ENCODE measurements at regions not wholly inside any gene's neighbourhood (a gene's known extent, or its start where the extent isn't known, plus 50 kb on each side); places are given as distances from the start of the nearest gene placed in this dataset.

DNA sequence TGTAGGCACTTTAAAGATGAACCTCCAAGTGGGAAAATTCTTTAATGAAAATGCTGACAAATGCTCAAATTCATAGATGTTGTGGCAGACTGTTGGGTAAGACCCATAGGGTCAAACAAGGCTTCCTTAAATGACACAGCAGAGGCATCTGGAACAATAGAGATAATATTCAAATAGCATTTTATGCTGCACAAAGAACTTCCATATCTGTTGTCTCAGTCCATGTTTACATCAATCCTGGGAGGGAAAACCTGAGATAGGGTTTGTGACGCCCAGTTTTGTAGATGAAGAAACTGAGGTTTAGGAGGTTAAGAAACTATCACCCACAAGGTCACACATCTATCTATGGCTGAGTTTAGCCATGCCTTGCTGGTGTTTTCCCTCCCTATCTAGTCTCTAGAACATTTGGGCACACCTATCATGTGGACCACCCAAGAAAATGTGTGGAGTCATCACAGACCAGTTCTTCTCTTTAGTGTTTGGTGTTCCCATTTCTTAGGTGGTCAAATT, 106.4 kb downstream of the EHF start:
- Mint-ChIP-seq H3K9me3 (peaks cover 5 to 18% (median 11%) of the 10 kb centered on the region in 7 donors), H3K27ac (no peak overlapping the region), H3K27me3 (ENCODE audit: low read depth in 3 of 3) (peaks cover 2 to 4% (median 4%) of the 10 kb centered on the region in 3 donors), H3K4me1 (no peaks in the 10 kb centered on the region), H3K36me3 (no peaks in the 10 kb centered on the region), H3K4me3 (no peak overlapping the region)
- Histone ChIP-seq H4K20me1 (ENCODE audit: insufficient read depth, low read length) (no peaks in the 10 kb centered on the region), H3K9me3 (replicated peaks in 1 of 2; ENCODE audit: control insufficient read depth in 1 of 2, insufficient read depth in 1 of 2, low read length in 2 of 2) (peaks cover 0 to 4% of the 10 kb centered on the region in 2 donors), H3K4me3 (replicated peaks in 1 of 3; ENCODE audit: low read depth in 2 of 3, low read length in 3 of 3) (no peak overlapping the region), H3K4me1 (ENCODE audit: control insufficient read depth in 1 of 2, insufficient read depth in 2 of 2, low read length in 2 of 2) (no peaks in the 10 kb centered on the region), H3K27me3 (ENCODE audit: control insufficient read depth in 2 of 2, insufficient read depth in 2 of 2, low read length in 2 of 2) (no peaks in the 10 kb centered on the region), H3K79me2 (ENCODE audit: insufficient read depth, low read length) (no peaks in the 10 kb centered on the region), H3K4me2 (replicated peaks; ENCODE audit: extremely low read depth, low read length, poor library complexity, severe bottlenecking) (no peak overlapping the region), H2AFZ (ENCODE audit: insufficient read depth, low read depth, low read length, poor library complexity, severe bottlenecking) (no peak overlapping the region), H3K9ac (ENCODE audit: insufficient read depth, low read length, poor library complexity, severe bottlenecking) (no peak overlapping the region), H3K27ac (ENCODE audit: low read depth in 1 of 2, low read length in 2 of 2) (no peak overlapping the region), H3K36me3 (replicated peaks in 1 of 2; ENCODE audit: control insufficient read depth in 1 of 2, insufficient read depth in 2 of 2, low read length in 2 of 2) (no peaks in the 10 kb centered on the region)
- intact Hi-C loops (cut with micrococcal nuclease), result no loop called here
- TF ChIP-seq, protein P1, sequence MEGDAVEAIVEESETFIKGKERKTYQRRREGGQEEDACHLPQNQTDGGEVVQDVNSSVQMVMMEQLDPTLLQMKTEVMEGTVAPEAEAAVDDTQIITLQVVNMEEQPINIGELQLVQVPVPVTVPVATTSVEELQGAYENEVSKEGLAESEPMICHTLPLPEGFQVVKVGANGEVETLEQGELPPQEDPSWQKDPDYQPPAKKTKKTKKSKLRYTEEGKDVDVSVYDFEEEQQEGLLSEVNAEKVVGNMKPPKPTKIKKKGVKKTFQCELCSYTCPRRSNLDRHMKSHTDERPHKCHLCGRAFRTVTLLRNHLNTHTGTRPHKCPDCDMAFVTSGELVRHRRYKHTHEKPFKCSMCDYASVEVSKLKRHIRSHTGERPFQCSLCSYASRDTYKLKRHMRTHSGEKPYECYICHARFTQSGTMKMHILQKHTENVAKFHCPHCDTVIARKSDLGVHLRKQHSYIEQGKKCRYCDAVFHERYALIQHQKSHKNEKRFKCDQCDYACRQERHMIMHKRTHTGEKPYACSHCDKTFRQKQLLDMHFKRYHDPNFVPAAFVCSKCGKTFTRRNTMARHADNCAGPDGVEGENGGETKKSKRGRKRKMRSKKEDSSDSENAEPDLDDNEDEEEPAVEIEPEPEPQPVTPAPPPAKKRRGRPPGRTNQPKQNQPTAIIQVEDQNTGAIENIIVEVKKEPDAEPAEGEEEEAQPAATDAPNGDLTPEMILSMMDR (IDR thresholded peaks at IDR 0.05), result no peak
- DNase-seq, result no peak
- WGBS (ENCODE audit: insufficient coverage), result no CpG with 5 or more reads among the region's 1 CpG

DNA sequence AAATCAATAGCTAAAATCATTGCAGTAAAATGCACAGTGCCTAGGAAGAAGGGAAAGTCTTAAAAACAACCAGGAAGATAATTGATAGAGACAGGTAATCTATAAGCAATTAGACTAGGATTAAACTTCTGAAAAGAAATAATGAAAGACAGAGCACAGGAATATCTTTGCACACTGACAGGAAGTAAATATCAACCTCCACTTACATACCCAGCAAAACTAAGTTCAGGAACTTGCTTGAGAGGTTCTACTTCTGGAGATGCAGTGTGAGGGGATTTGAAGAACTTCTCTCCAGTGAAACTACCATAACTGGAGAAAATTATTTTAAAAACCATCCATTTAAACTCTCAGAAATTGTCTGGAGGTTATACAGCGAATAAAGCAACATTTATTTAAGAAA, 104.1 kb downstream of the EHF start:
- TF ChIP-seq, protein P1 (IDR thresholded peaks at IDR 0.05), result no peak
- H3K4me1 Mint-ChIP-seq, result no peaks in the 10 kb centered on the region
- no peak overlapping the region for H3K4me2 ChIP-seq (replicated peaks; ENCODE audit: extremely low read depth, low read length, poor library complexity, severe bottlenecking)
- H3K27ac ChIP-seq (ENCODE audit: low read depth in 1 of 2, low read length in 2 of 2), result no peak overlapping the region
- no peaks in the 10 kb centered on the region for H3K79me2 ChIP-seq (ENCODE audit: insufficient read depth, low read length)
- H3K4me3 Mint-ChIP-seq, result no peak overlapping the region
- H3K27ac Mint-ChIP-seq, result no peak overlapping the region
- H3K36me3 ChIP-seq (replicated peaks in 1 of 2; ENCODE audit: control insufficient read depth in 1 of 2, insufficient read depth in 2 of 2, low read length in 2 of 2), result no peaks in the 10 kb centered on the region
- H3K9me3 Mint-ChIP-seq, result peaks cover 7 to 18% (median 15%) of the 10 kb centered on the region in 7 donors
- no peaks in the 10 kb centered on the region for H3K36me3 Mint-ChIP-seq
- peaks cover 2 to 4% (median 3%) of the 10 kb centered on the region in 3 donors for H3K27me3 Mint-ChIP-seq (ENCODE audit: low read depth in 3 of 3)
- DNase-seq, result no peak
- no peak overlapping the region for H2AFZ ChIP-seq (ENCODE audit: insufficient read depth, low read depth, low read length, poor library complexity, severe bottlenecking)
- no CpG with 5 or more reads among the region's 1 CpG for WGBS (ENCODE audit: insufficient coverage)
- H3K27me3 ChIP-seq (ENCODE audit: control insufficient read depth in 2 of 2, insufficient read depth in 2 of 2, low read length in 2 of 2), result no peaks in the 10 kb centered on the region
- no peak overlapping the region for H3K9ac ChIP-seq (ENCODE audit: insufficient read depth, low read length, poor library complexity, severe bottlenecking)
- no peaks in the 10 kb centered on the region for H4K20me1 ChIP-seq (ENCODE audit: insufficient read depth, low read length)
- intact Hi-C loops (cut with micrococcal nuclease), result no loop called here
- H3K4me1 ChIP-seq (ENCODE audit: control insufficient read depth in 1 of 2, insufficient read depth in 2 of 2, low read length in 2 of 2), result no peaks in the 10 kb centered on the region
- peaks cover 0 to 4% of the 10 kb centered on the region in 2 donors for H3K9me3 ChIP-seq (replicated peaks in 1 of 2; ENCODE audit: control insufficient read depth in 1 of 2, insufficient read depth in 1 of 2, low read length in 2 of 2)
- H3K4me3 ChIP-seq (replicated peaks in 1 of 3; ENCODE audit: low read depth in 2 of 3, low read length in 3 of 3), result no peak overlapping the region
